ENCODE measurements at regions not wholly inside any gene's neighbourhood (a gene's known extent, or its start where the extent isn't known, plus 50 kb on each side); places are given as distances from the start of the nearest gene placed in this dataset.

DNA sequence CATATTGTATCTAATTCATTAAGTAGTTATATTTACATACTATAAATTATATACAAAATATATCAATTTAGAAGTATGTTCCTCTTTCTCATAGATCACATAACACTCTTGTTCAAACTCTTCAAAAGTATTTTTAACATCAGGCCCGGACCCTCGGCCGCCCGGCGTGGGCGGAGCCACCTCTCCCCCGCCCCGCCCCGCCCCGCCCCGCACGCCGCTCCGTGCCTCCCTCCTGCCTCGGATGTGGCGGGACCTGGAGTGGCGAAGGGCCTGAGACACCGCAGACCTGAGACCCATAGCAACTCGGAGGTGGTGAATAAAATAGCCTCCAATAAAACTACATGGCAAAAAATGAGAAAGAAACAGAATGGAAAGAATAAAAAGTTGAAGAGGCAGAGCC lies 105.9 kb upstream of the BDNF start:
- Histone ChIP-seq H3K4me1 (ENCODE audit: low read length) (no peaks in the 10 kb centered on the region), H3F3A (ENCODE audit: insufficient read depth, low read length) (no peaks in the 10 kb centered on the region), H3K79me2 (ENCODE audit: low read length) (no peaks in the 10 kb centered on the region), H3K9me3 (replicated peaks; ENCODE audit: insufficient read depth, low read length) (no peaks in the 10 kb centered on the region), H3K36me3 (replicated peaks; ENCODE audit: insufficient read depth, low read length) (no peaks in the 10 kb centered on the region), H3K9me2 (replicated peaks; ENCODE audit: insufficient read depth, low read length) (no peaks in the 10 kb centered on the region), H4K20me1 (ENCODE audit: insufficient read depth, low read length) (no peaks in the 10 kb centered on the region), H3K27ac (ENCODE audit: low read length) (no peak overlapping the region), H3K4me2 (ENCODE audit: low read depth, low read length) (no peak overlapping the region), H3K4me3 (ENCODE audit: low read length) (no peak overlapping the region), H3K27me3 (replicated peaks; ENCODE audit: insufficient read depth, low read length) (no peaks in the 10 kb centered on the region), H2AFZ (ENCODE audit: low read length) (no peak overlapping the region), H3K9ac (ENCODE audit: low read length) (no peak overlapping the region)
- no peak for DNase-seq
- TF ChIP-seq EZH2 (optimal IDR thresholded peaks at IDR 0.05; ENCODE audit: low read depth, low read length) (no peak), EZH2phosphoT487 (IDR thresholded peaks at IDR 0.05; ENCODE audit: low read length) (no peak)
- TF ChIP-seq, protein P1, sequence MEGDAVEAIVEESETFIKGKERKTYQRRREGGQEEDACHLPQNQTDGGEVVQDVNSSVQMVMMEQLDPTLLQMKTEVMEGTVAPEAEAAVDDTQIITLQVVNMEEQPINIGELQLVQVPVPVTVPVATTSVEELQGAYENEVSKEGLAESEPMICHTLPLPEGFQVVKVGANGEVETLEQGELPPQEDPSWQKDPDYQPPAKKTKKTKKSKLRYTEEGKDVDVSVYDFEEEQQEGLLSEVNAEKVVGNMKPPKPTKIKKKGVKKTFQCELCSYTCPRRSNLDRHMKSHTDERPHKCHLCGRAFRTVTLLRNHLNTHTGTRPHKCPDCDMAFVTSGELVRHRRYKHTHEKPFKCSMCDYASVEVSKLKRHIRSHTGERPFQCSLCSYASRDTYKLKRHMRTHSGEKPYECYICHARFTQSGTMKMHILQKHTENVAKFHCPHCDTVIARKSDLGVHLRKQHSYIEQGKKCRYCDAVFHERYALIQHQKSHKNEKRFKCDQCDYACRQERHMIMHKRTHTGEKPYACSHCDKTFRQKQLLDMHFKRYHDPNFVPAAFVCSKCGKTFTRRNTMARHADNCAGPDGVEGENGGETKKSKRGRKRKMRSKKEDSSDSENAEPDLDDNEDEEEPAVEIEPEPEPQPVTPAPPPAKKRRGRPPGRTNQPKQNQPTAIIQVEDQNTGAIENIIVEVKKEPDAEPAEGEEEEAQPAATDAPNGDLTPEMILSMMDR (IDR thresholded peaks at IDR 0.05; ENCODE audit: low read length), result no peak

DNA sequence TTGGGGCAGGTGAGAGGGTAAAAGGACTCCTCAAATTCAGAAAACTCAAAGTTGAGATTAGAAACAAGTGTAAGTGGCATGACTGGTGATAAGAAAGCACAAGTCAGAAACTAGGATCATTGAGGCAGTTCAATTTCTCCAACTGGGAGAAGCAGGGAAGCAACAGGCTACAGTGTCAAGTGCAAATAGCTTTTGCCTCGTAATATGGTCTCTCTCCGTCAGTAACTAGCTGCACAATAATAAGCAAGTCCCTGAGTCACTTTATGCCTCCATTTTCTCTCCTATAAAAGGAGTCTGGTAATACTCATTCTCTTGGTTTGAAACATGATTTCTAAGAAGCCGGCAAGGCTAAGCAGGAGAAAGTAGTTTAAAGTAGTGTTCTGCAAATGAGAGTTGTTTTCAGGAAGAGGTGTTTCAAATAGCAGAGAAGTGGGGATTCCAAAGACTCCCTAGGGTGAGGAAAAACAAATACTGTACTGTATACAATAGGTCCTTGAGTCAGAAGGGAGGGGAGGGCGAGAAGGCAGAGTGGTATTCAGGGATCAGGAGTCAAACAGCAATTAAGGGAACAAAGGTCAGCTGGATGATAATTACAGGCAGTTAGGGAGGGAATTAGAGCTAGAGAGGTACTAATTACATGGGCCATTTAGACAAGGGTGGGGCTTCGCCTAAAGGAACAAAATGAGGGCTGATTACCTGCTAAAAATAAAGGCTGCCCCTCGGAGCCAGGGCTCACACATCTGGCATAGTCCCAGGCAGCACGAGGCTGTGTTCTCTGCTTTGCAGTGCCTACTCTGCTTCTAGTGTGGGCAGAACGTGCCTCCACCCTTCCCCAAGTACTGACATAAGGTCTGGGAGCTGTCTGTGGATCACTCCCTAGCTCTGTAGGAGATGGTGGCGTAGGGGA lies 96.0 kb upstream of the BDNF start:
- H3K4me1 ChIP-seq (ENCODE audit: low read length), result no peaks in the 10 kb centered on the region
- no peaks in the 10 kb centered on the region for H3K9me3 ChIP-seq (replicated peaks; ENCODE audit: insufficient read depth, low read length)
- H3K27me3 ChIP-seq (replicated peaks; ENCODE audit: insufficient read depth, low read length), result no peaks in the 10 kb centered on the region
- H3K27ac ChIP-seq (ENCODE audit: low read length), result no peak overlapping the region
- no peaks in the 10 kb centered on the region for H3F3A ChIP-seq (ENCODE audit: insufficient read depth, low read length)
- H3K4me3 ChIP-seq (ENCODE audit: low read length), result no peak overlapping the region
- H3K9me2 ChIP-seq (replicated peaks; ENCODE audit: insufficient read depth, low read length), result no peaks in the 10 kb centered on the region
- no peak overlapping the region for H3K4me2 ChIP-seq (ENCODE audit: low read depth, low read length)
- H2AFZ ChIP-seq (ENCODE audit: low read length), result no peak overlapping the region
- H3K36me3 ChIP-seq (replicated peaks; ENCODE audit: insufficient read depth, low read length), result no peaks in the 10 kb centered on the region
- TF ChIP-seq, protein P1 (IDR thresholded peaks at IDR 0.05; ENCODE audit: low read length), result no peak
- no peak for TF ChIP-seq EZH2phosphoT487 (IDR thresholded peaks at IDR 0.05; ENCODE audit: low read length)
- no peak for TF ChIP-seq EZH2 (optimal IDR thresholded peaks at IDR 0.05; ENCODE audit: low read depth, low read length)
- DNase-seq, result no peak
- no peaks in the 10 kb centered on the region for H4K20me1 ChIP-seq (ENCODE audit: insufficient read depth, low read length)
- no peaks in the 10 kb centered on the region for H3K79me2 ChIP-seq (ENCODE audit: low read length)
- no peak overlapping the region for H3K9ac ChIP-seq (ENCODE audit: low read length)

DNA sequence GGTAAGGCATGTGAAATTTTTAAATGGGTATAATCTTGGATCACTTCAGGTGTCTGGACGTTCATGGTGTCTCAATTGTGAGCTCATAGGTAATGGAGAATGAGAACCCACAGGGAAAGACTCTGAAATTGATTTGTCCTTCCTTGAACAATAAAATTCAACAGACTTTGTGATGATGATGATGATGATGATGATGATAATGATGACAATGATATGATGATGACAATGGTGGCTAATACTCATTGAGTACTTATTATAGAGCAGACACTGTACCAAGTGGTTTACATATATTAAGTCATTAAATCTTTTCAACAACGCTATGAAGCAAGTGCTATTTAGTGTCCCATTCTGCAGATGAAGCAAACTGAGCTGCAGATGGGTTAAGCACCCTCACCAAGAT lies 86.6 kb upstream of the BDNF start:
- Histone ChIP-seq H4K20me1 (ENCODE audit: insufficient read depth, low read length) (no peaks in the 10 kb centered on the region), H3K36me3 (replicated peaks; ENCODE audit: insufficient read depth, low read length) (no peaks in the 10 kb centered on the region), H3K27ac (ENCODE audit: low read length) (no peak overlapping the region), H3K4me1 (ENCODE audit: low read length) (no peaks in the 10 kb centered on the region), H3K9ac (ENCODE audit: low read length) (no peak overlapping the region), H3K4me2 (ENCODE audit: low read depth, low read length) (no peak overlapping the region), H3F3A (ENCODE audit: insufficient read depth, low read length) (no peaks in the 10 kb centered on the region), H3K79me2 (ENCODE audit: low read length) (no peaks in the 10 kb centered on the region), H3K9me3 (replicated peaks; ENCODE audit: insufficient read depth, low read length) (no peaks in the 10 kb centered on the region), H3K27me3 (replicated peaks; ENCODE audit: insufficient read depth, low read length) (no peaks in the 10 kb centered on the region), H2AFZ (ENCODE audit: low read length) (no peak overlapping the region), H3K4me3 (ENCODE audit: low read length) (no peak overlapping the region), H3K9me2 (replicated peaks; ENCODE audit: insufficient read depth, low read length) (no peaks in the 10 kb centered on the region)
- no peak for DNase-seq
- no peak for TF ChIP-seq EZH2phosphoT487 (IDR thresholded peaks at IDR 0.05; ENCODE audit: low read length)
- TF ChIP-seq, protein P1 (IDR thresholded peaks at IDR 0.05; ENCODE audit: low read length), result no peak

Measured in MM.1S (cell line).